Lower leg skin (tissue), 3 donors: ENCODE measurements at regions not wholly inside any gene's neighbourhood (a gene's known extent, or its start where the extent isn't known, plus 50 kb on each side); places are given as distances from the start of the nearest gene placed in this dataset.
"Not testable (repeated sequence)": the region's sequence is repeated elsewhere in the genome, so short reads cannot be mapped to it uniquely, and the experiment has no call there.

Experiments
- CTCF ChIP-seq, 3 donors: fragments of 450-650 bp; IDR thresholded peaks; one replicate each; pipeline ENCODE4 v1.5.1; 2016; ENCODE audit warnings: antibody characterized with exemption in 3 of 3, mild to moderate bottlenecking in 3 of 3, moderate library complexity in 2 of 3
- POLR2A ChIP-seq, 2 donors: fragments of 450-650 bp; IDR thresholded peaks; one replicate each; pipeline ENCODE4 v1.6.1; 2016 to 2017; ENCODE audit warnings: antibody characterized with exemption in 2 of 2, mild to moderate bottlenecking in 1 of 2, moderate library complexity in 1 of 2

- not testable (repeated sequence) for TF ChIP-seq CTCF, POLR2A (IDR thresholded peaks at IDR 0.05)
Measured at GRCh38 chr2:97315358-97315757, 202.4 kb downstream of the ANKRD36 start.
